22Rv1 (cell line): ENCODE measurements at regions not wholly inside any gene's neighbourhood (a gene's known extent, or its start where the extent isn't known, plus 50 kb on each side); places are given as distances from the start of the nearest gene placed in this dataset.

Experiments
- ZFX ChIP-seq: fragments of 450-650 bp; IDR thresholded peaks from 2 replicates; pipeline ENCODE4 v1.6.1; 2017; ENCODE audit warnings: antibody characterized with exemption, borderline replicate concordance
- TF ChIP-seq, protein P1 (sequence below): fragments of 450-650 bp; IDR thresholded peaks from 2 replicates; pipeline ENCODE4 v1.5.1; 2017; ENCODE audit warnings: mild to moderate bottlenecking

DNA sequence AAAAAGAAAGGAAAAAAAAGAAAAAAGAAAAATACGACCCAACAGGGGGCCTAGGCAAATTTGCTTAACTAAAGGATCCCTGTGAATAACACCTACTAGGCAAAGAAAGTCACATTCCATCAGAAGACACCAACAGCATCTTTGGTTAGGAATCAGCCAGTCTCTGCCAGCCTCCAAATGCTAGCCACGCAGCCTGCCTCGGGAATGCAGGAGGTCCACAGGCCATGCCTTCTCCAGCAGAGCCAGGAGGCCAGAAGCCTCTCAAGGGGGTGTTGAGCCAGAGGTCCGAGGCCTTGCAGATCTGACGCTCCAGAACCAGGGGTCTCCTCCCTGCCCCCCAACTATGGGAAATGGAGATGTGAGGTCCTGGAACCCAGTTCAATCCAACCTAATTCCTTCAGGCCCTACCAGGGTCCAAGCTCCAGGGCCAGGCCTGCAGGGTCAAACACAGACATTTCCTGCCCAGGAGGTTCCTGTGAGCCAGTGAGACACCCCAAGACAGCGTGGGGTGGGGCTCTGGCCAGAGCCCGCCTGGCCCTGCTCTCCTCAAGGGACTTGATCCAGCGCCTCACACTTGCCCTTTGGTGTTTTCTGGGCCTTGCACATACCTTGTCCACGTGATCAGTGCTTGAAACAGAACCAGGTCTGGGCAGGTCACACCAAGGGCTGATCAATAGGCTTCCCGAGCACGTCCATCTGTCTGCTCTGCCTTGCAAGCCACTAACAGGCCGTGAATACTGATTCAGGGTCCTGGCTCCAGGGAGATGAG is 289.6 kb upstream of the ID2 start:
- TF ChIP-seq, protein P1, sequence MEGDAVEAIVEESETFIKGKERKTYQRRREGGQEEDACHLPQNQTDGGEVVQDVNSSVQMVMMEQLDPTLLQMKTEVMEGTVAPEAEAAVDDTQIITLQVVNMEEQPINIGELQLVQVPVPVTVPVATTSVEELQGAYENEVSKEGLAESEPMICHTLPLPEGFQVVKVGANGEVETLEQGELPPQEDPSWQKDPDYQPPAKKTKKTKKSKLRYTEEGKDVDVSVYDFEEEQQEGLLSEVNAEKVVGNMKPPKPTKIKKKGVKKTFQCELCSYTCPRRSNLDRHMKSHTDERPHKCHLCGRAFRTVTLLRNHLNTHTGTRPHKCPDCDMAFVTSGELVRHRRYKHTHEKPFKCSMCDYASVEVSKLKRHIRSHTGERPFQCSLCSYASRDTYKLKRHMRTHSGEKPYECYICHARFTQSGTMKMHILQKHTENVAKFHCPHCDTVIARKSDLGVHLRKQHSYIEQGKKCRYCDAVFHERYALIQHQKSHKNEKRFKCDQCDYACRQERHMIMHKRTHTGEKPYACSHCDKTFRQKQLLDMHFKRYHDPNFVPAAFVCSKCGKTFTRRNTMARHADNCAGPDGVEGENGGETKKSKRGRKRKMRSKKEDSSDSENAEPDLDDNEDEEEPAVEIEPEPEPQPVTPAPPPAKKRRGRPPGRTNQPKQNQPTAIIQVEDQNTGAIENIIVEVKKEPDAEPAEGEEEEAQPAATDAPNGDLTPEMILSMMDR = no peak
- no peak for TF ChIP-seq ZFX
